Testis (tissue), 2 donors: ENCODE measurements at regions not wholly inside any gene's neighbourhood (a gene's known extent, or its start where the extent isn't known, plus 50 kb on each side); places are given as distances from the start of the nearest gene placed in this dataset.

Experiments used
- POLR2A ChIP-seq: fragments of 450-650 bp; IDR thresholded peaks from one replicate; pipeline ENCODE4 v1.6.1; 2017; ENCODE audit warnings: antibody characterized with exemption, mild to moderate bottlenecking, moderate library complexity
- TF ChIP-seq, protein P1 (sequence below), 3 experiments: fragments of 450-650 bp in 2 of 3; fragments of 200-600 bp in 1 of 3; sonication (generic) in 1 of 3; IDR thresholded peaks; one replicate each; pipeline ENCODE4 v1.5.1; 2016 to 2019; ENCODE audit warnings: antibody characterized with exemption in 3 of 3, mild to moderate bottlenecking in 2 of 3, moderate library complexity in 1 of 3

DNA sequence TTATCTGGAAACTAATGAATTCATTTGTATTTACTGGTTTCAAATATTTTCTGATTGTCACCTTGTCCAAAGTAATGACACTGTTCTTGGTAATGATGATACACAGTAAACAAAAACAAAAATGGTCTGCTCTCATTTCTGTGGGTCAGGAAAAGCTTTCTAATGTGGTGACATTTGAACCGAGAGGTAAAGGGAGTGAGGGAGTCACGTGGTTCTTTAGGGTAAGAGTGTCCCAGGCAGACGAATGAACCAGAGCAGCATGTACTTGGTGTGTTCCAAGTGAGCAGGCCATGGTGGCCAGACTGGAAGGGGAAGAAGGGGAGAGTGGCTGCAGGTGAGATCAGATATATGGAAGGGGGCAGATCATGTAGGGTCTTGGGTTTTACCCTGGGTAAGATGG is 247.0 kb upstream of the SLC30A5 start:
- TF ChIP-seq, protein P1, sequence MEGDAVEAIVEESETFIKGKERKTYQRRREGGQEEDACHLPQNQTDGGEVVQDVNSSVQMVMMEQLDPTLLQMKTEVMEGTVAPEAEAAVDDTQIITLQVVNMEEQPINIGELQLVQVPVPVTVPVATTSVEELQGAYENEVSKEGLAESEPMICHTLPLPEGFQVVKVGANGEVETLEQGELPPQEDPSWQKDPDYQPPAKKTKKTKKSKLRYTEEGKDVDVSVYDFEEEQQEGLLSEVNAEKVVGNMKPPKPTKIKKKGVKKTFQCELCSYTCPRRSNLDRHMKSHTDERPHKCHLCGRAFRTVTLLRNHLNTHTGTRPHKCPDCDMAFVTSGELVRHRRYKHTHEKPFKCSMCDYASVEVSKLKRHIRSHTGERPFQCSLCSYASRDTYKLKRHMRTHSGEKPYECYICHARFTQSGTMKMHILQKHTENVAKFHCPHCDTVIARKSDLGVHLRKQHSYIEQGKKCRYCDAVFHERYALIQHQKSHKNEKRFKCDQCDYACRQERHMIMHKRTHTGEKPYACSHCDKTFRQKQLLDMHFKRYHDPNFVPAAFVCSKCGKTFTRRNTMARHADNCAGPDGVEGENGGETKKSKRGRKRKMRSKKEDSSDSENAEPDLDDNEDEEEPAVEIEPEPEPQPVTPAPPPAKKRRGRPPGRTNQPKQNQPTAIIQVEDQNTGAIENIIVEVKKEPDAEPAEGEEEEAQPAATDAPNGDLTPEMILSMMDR (IDR thresholded peaks at IDR 0.05) = no peak
- TF ChIP-seq POLR2A = no peak
